GM10266 (cell line): ENCODE measurements at regions not wholly inside any gene's neighbourhood (a gene's known extent, or its start where the extent isn't known, plus 50 kb on each side); places are given as distances from the start of the nearest gene placed in this dataset.
"Not testable (repeated sequence)": the region's sequence is repeated elsewhere in the genome, so short reads cannot be mapped to it uniquely, and the experiment has no call there.

Source experiments
- DNase-seq: peaks from one replicate; pipeline ENCODE4 v3.0.0; 2012; ENCODE audit errors: extremely low spot score
- CTCF ChIP-seq: IDR thresholded peaks from 2 replicates; pipeline ENCODE4 v1.5.1; 2012; ENCODE audit warnings: mild to moderate bottlenecking, low read depth; ENCODE audit not compliant: control insufficient read depth, insufficient read depth; ENCODE audit errors: missing control alignments

GRCh38 chr15:31202953-31203352 lies 101.4 kb upstream of the TRPM1 start:
- DNase-seq: peak; percentile 25
- no peak for TF ChIP-seq CTCF

DNA sequence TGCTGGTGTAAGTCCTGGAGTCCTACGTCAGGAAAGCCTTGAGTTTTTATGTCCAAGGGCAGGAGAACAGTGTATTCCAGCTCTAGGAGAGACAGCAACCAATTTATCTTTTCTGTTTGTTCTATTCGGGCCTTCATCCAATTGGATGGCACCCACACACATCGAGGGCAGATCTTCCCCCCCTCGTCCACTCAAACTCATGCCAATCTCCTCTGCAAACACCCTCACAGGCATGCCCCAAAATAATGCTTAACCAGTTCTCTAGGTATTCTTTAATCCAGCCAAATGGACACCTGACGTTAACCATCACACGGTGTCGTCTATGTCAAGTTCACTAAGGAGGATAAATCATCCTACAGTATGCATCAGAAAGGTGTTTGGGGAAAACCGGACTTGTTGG lies 102.5 kb upstream of the TRPM1 start:
- TF ChIP-seq CTCF: no peak
- no peak for DNase-seq

DNA sequence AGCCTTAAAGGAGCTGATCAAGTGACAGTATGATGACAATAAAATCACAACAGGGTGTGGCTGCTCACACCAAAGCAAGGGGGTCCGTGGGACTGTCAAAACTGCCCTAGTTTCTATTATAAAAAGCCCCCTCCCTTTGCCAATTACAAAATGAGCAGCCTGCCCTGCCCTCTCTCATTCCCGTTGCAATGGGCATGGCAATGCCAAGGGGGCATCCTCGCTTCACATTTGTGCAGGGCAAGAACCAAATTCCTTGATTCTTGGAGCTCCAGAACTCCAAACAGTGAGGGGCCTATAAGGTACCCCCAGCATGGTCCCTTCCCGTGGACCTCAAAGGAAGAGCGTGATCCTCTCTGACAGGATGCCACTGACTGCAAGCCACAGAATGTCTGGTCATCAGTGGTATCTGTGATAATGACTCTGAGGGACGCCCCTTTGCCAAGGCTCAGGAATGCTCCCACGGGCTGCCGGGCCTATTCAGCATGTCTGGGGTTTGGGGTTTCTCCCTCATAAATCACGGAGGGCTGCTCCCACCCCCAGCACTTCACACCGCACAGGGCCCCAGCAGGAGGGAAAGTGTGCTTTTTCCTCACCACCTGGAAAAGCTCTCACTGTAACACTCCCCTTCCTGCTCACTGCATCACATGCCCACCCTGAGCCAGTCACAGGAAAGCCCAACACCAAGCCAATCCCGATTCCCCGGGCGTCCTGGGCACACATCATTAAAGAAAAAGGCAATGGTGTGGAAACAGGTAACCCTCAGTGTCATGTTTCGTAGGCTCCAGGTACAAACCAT lies 105.1 kb upstream of the TRPM1 start:
- TF ChIP-seq CTCF: no peak
- DNase-seq: no peak

DNA sequence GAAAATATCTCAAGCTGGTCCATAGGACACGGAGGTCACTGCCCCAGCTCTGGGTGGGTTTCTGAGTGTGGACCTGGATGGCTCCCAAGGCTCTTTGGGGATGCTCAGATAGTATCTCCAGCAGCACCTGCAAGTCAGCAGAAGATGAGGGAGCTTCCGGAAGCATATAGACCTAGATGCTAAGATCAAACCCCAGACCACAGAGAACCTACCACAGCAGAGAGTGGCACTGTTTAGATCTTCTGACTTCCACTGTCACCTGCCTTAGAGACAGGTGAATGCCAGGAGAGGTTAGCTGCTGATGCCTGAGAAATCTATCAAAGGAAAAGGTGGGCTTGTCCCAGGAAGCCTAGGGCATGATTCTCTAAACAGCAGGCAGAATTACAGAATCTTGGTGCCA lies 105.7 kb upstream of the TRPM1 start:
- no peak for TF ChIP-seq CTCF
- no peak for DNase-seq

DNA sequence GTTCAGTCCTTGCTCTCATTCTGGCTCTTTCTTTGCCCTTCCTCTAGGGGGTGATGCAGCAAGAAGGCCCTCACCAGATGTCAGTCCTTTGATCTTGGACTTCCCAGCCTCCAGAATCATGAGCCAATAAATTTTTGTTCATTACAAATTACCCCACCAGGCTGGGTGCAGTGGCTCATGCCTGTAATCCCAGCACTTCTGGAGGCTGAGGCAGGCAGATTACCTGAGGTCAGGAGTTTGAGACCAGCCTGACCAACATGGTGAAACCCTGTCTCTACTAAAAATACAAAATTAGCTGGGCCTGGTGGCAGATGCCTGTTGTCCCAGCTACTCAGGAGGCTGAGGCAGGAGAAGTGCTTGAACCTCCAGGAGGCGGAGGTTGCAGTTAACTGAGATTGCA lies 106.3 kb upstream of the TRPM1 start:
- DNase-seq: not testable (repeated sequence)

DNA sequence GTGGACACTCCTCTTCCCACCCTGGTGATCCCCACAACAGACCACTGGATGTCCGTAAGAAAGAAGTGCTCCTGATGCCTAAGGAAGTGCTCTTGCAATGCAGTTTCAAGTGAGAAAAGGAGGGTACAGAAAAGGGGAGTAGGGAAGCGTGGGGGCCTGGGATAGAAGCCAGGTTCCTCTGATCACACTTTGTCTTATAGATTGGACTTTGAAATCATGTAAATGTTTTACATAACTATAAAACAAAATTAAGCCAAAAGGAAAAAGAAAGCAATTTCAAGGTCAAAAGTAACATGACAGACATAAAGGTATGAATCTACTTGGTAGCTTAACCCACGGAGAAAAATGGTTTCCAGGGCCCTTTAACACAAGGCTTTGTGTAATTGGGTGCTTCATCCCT lies 107.3 kb upstream of the TRPM1 start:
- TF ChIP-seq CTCF: no peak
- DNase-seq: no peak

GRCh38 chr15:31211353-31211752 lies 109.8 kb upstream of the TRPM1 start:
- TF ChIP-seq CTCF: no peak
- DNase-seq: no peak
